ENCODE measurements at regions not wholly inside any gene's neighbourhood (a gene's known extent, or its start where the extent isn't known, plus 50 kb on each side); places are given as distances from the start of the nearest gene placed in this dataset.

GRCh38 chr3:153704115-153704514 lies 417.1 kb upstream of the ARHGEF26 start:
- ATAC-seq (ENCODE audit: insufficient read depth, low read depth) (no peak), DNase-seq (no peak)
- Histone ChIP-seq H3K9me3 (ENCODE audit: insufficient read depth, low read length, severe bottlenecking) (no peaks in the 10 kb centered on the region), H3K79me2 (ENCODE audit: insufficient read depth, low read length) (no peaks in the 10 kb centered on the region), H3K9ac (ENCODE audit: low read depth, low read length) (no peak overlapping the region), H3K4me2 (ENCODE audit: insufficient read depth, low read length) (no peak overlapping the region), H3K27me3 (ENCODE audit: insufficient read depth, low read length, poor library complexity) (no peaks in the 10 kb centered on the region), H3K4me1 (ENCODE audit: insufficient read depth, low read length) (no peaks in the 10 kb centered on the region), H3K27ac (ENCODE audit: low read length) (no peak overlapping the region), H3K36me3 (ENCODE audit: insufficient read depth, low read length) (no peaks in the 10 kb centered on the region), H3K4me3 (ENCODE audit: low read depth in 1 of 2, low read length in 2 of 2) (no peak overlapping the region), H4K20me1 (ENCODE audit: insufficient read depth, low read length) (no peaks in the 10 kb centered on the region), H2AFZ (ENCODE audit: low read depth, low read length) (no peak overlapping the region)
- TF ChIP-seq CTCF (IDR thresholded peaks at IDR 0.05; ENCODE audit: borderline replicate concordance, extremely low read depth, low read length, poor library complexity, severe bottlenecking) (no peak), EZH2 (IDR thresholded peaks at IDR 0.05; ENCODE audit: borderline replicate concordance, low read depth, low read length, severe bottlenecking) (no peak)

GRCh38 chr3:153706706-153707105 lies 414.5 kb upstream of the ARHGEF26 start:
- no peak overlapping the region for H3K27ac ChIP-seq (ENCODE audit: low read length)
- H3K27me3 ChIP-seq (ENCODE audit: insufficient read depth, low read length, poor library complexity) = no peaks in the 10 kb centered on the region
- no peak overlapping the region for H2AFZ ChIP-seq (ENCODE audit: low read depth, low read length)
- no peaks in the 10 kb centered on the region for H3K4me1 ChIP-seq (ENCODE audit: insufficient read depth, low read length)
- H3K9ac ChIP-seq (ENCODE audit: low read depth, low read length) = no peak overlapping the region
- H4K20me1 ChIP-seq (ENCODE audit: insufficient read depth, low read length) = no peaks in the 10 kb centered on the region
- H3K4me3 ChIP-seq (ENCODE audit: low read depth in 1 of 2, low read length in 2 of 2) = no peak overlapping the region
- H3K79me2 ChIP-seq (ENCODE audit: insufficient read depth, low read length) = no peaks in the 10 kb centered on the region
- TF ChIP-seq CTCF (IDR thresholded peaks at IDR 0.05; ENCODE audit: borderline replicate concordance, extremely low read depth, low read length, poor library complexity, severe bottlenecking) (no peak), EZH2 (IDR thresholded peaks at IDR 0.05; ENCODE audit: borderline replicate concordance, low read depth, low read length, severe bottlenecking) (no peak)
- no peaks in the 10 kb centered on the region for H3K9me3 ChIP-seq (ENCODE audit: insufficient read depth, low read length, severe bottlenecking)
- DNase-seq (no peak), ATAC-seq (ENCODE audit: insufficient read depth, low read depth) (no peak)
- no peak overlapping the region for H3K4me2 ChIP-seq (ENCODE audit: insufficient read depth, low read length)
- no peaks in the 10 kb centered on the region for H3K36me3 ChIP-seq (ENCODE audit: insufficient read depth, low read length)

GRCh38 chr3:153714016-153714415 lies 407.2 kb upstream of the ARHGEF26 start:
- ATAC-seq (ENCODE audit: insufficient read depth, low read depth) (no peak), DNase-seq (no peak)
- Histone ChIP-seq H3K36me3 (ENCODE audit: insufficient read depth, low read length) (no peaks in the 10 kb centered on the region), H3K79me2 (ENCODE audit: insufficient read depth, low read length) (no peaks in the 10 kb centered on the region), H3K4me3 (ENCODE audit: low read depth in 1 of 2, low read length in 2 of 2) (no peak overlapping the region), H3K27me3 (ENCODE audit: insufficient read depth, low read length, poor library complexity) (no peaks in the 10 kb centered on the region), H2AFZ (ENCODE audit: low read depth, low read length) (no peak overlapping the region), H3K9ac (ENCODE audit: low read depth, low read length) (no peak overlapping the region), H3K4me2 (ENCODE audit: insufficient read depth, low read length) (no peak overlapping the region), H3K9me3 (ENCODE audit: insufficient read depth, low read length, severe bottlenecking) (no peaks in the 10 kb centered on the region), H4K20me1 (ENCODE audit: insufficient read depth, low read length) (no peaks in the 10 kb centered on the region), H3K27ac (ENCODE audit: low read length) (no peak overlapping the region), H3K4me1 (ENCODE audit: insufficient read depth, low read length) (no peaks in the 10 kb centered on the region)
- no peak for TF ChIP-seq EZH2 (IDR thresholded peaks at IDR 0.05; ENCODE audit: borderline replicate concordance, low read depth, low read length, severe bottlenecking)

GRCh38 chr3:153714588-153715290 lies 406.5 kb upstream of the ARHGEF26 start:
- no peak for TF ChIP-seq CTCF (IDR thresholded peaks at IDR 0.05; ENCODE audit: borderline replicate concordance, extremely low read depth, low read length, poor library complexity, severe bottlenecking)
- Histone ChIP-seq H2AFZ (ENCODE audit: low read depth, low read length) (no peak overlapping the region), H3K27ac (ENCODE audit: low read length) (no peak overlapping the region)

More at GRCh38 chr3:153714588-153715290, 406.5 kb upstream of the ARHGEF26 start:
- no peaks in the 10 kb centered on the region for H3K79me2 ChIP-seq (ENCODE audit: insufficient read depth, low read length)
- no peak overlapping the region for H3K4me2 ChIP-seq (ENCODE audit: insufficient read depth, low read length)
- H3K9ac ChIP-seq (ENCODE audit: low read depth, low read length) = no peak overlapping the region
- H3K4me3 ChIP-seq (ENCODE audit: low read depth in 1 of 2, low read length in 2 of 2) = no peak overlapping the region
- no peaks in the 10 kb centered on the region for H3K9me3 ChIP-seq (ENCODE audit: insufficient read depth, low read length, severe bottlenecking)
- no peaks in the 10 kb centered on the region for H3K27me3 ChIP-seq (ENCODE audit: insufficient read depth, low read length, poor library complexity)
- H3K4me1 ChIP-seq (ENCODE audit: insufficient read depth, low read length) = no peaks in the 10 kb centered on the region
- H4K20me1 ChIP-seq (ENCODE audit: insufficient read depth, low read length) = no peaks in the 10 kb centered on the region
- no peaks in the 10 kb centered on the region for H3K36me3 ChIP-seq (ENCODE audit: insufficient read depth, low read length)
- DNase-seq (no peak), ATAC-seq (ENCODE audit: insufficient read depth, low read depth) (no peak)
